Gastrocnemius medialis (tissue), 4 donors: ENCODE measurements at regions not wholly inside any gene's neighbourhood (a gene's known extent, or its start where the extent isn't known, plus 50 kb on each side); places are given as distances from the start of the nearest gene placed in this dataset.

Source experiments
- ATAC-seq, 2 donors: fragments of 150-250 bp; one replicate each; pipeline ENCODE4 v1.9.1; 2016
- DNase-seq, 2 donors: peaks; one replicate each; pipeline ENCODE4 v3.0.0-alpha.2; 2019
- H3K27ac ChIP-seq, 4 donors: fragments of 200-600 bp; sonication (generic); 1 replicate in 1 of 4; 2 replicates in 3 of 4; pipeline ENCODE4 v1.5.1; 2016 to 2018; ENCODE audit warnings: mild to moderate bottlenecking in 2 of 4, moderate library complexity in 1 of 4
- H3K27me3 ChIP-seq, 3 donors: fragments of 200-600 bp; sonication (generic) in 2 of 3; 1 replicate in 1 of 3; 2 replicates in 2 of 3; pipeline versions ENCODE4 v1.5.1 to v1.6.0; 2016 to 2019; ENCODE audit warnings: mild to moderate bottlenecking in 1 of 3, moderate library complexity in 1 of 3
- H3K36me3 ChIP-seq, 2 donors: fragments of 200-600 bp; sonication (generic) in 1 of 2; one replicate each; pipeline ENCODE4 v1.5.1; 2017 to 2018
- H3K4me1 ChIP-seq, 2 donors: fragments of 200-600 bp; sonication (generic) in 1 of 2; one replicate each; pipeline ENCODE4 v1.5.1; 2016 to 2017; ENCODE audit warnings: mild to moderate bottlenecking in 2 of 2
- H3K4me3 ChIP-seq, 4 donors: fragments of 200-600 bp; sonication (generic) in 3 of 4; 1 replicate in 1 of 4; 2 replicates in 3 of 4; pipeline ENCODE4 v1.5.1; 2016 to 2019; ENCODE audit warnings: mild to moderate bottlenecking in 2 of 4
- H3K9me3 ChIP-seq, 3 donors: fragments of 200-600 bp; sonication (generic) in 2 of 3; 1 replicate in 1 of 3; 2 replicates in 2 of 3; pipeline ENCODE4 v1.5.1; 2016 to 2019
- POLR2A ChIP-seq, 2 donors: fragments of 450-650 bp; IDR thresholded peaks; one replicate each; pipeline ENCODE4 v1.6.1; 2017; ENCODE audit warnings: antibody characterized with exemption in 2 of 2, mild to moderate bottlenecking in 2 of 2, moderate library complexity in 2 of 2
- in situ Hi-C, 4 donors: fragments of 200-750 bp; cut with MboI; loops; one replicate each; pipeline versions ENCODE4 v1.15.0 to v1.8.0; 2017; ENCODE audit warnings: low sequenced_read_pairs in 4 of 4
- intact Hi-C: fragments of 100-400 bp; cut with DNase I; formaldehyde crosslinking; loops from one replicate; pipeline ENCODE4 v1.15.1; 2023; ENCODE audit warnings: low total_unique reads
- TF ChIP-seq, protein P1 (sequence below), 5 experiments: fragments of 450-650 bp in 3 of 5; fragments of 200-600 bp in 2 of 5; sonication (generic) in 2 of 5; IDR thresholded peaks in 4 of 5; conservative IDR thresholded peaks in 1 of 5; 1 replicate in 4 of 5; 2 replicates in 1 of 5; pipeline ENCODE4 v1.5.1; 2016 to 2019; ENCODE audit warnings: antibody characterized with exemption in 5 of 5, mild to moderate bottlenecking in 3 of 5, moderate library complexity in 3 of 5

DNA sequence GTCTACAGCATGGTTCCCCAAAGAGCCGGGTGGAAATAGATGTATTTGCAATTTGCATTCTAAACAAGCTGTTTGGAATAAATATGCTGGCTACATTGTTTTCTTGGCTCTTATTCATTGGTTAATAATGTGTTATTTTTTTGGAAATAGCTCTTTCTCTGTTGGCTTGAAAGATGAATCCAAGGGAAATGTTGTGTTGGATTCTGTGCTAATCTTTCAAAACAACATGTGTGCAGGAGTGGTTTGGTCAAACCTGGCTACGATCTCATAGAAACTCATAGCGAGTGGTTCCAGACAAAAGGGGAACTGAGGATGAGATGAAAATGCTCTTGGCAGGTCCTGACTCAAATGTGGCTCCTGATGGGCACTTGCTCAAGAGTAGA lies 63.7 kb upstream of the CXCL14 start:
- Histone ChIP-seq H3K27ac (peak overlapping the region in 2 of 4 donors; percentile 52), H3K27me3 (peaks cover 0 to 3% (median 0%) of the 10 kb centered on the region in 3 donors), H3K36me3 (no peaks in the 10 kb centered on the region), H3K9me3 (no peaks in the 10 kb centered on the region), H3K4me3 (no peak overlapping the region), H3K4me1 (no peaks in the 10 kb centered on the region)
- in situ Hi-C loops: no loop called here
- intact Hi-C loops: no loop called here
- DNase-seq (no peak), ATAC-seq (peak in 1 of 2 donors; percentile 39)
- TF ChIP-seq, protein P1, sequence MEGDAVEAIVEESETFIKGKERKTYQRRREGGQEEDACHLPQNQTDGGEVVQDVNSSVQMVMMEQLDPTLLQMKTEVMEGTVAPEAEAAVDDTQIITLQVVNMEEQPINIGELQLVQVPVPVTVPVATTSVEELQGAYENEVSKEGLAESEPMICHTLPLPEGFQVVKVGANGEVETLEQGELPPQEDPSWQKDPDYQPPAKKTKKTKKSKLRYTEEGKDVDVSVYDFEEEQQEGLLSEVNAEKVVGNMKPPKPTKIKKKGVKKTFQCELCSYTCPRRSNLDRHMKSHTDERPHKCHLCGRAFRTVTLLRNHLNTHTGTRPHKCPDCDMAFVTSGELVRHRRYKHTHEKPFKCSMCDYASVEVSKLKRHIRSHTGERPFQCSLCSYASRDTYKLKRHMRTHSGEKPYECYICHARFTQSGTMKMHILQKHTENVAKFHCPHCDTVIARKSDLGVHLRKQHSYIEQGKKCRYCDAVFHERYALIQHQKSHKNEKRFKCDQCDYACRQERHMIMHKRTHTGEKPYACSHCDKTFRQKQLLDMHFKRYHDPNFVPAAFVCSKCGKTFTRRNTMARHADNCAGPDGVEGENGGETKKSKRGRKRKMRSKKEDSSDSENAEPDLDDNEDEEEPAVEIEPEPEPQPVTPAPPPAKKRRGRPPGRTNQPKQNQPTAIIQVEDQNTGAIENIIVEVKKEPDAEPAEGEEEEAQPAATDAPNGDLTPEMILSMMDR (IDR thresholded peaks at IDR 0.05 in 4 of 5, conservative IDR thresholded peaks at IDR 0.05 in 1 of 5): no peak
- TF ChIP-seq POLR2A (IDR thresholded peaks at IDR 0.05): no peak

DNA sequence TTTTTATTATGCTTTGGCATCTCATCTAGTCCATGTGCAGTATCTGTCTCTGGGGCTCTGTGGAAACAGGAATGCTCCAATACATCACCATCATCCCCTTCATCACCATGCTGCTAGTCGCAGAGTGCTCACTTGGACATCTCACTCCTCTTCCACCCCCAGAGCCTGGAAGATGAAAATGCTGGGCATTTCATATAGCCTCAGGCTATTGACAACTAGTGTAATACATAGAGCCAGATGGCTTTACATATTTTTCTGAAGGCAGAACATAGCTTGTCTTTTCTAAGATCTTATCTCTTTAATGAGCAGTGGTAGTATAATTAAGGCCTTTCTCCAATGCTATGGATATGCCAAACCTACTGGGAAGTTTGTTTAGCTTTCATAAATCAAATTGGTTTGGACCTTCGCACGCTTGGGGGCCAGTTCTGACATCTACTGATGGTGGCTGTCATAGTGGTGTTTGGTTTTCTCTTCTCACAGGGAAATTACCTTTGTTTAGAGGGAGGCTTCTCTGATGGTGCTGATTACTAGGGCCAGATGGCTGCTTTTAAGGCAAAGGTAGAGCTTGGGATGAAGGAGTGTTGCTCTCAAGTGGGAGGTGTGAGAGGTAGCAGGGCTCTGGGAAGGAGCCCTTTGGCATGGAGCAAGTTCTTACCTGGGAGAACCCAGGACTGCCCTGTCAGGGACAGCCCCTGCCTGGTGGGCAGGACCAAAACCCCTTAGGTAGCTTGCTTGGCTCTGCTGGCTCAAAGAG lies 63.1 kb upstream of the CXCL14 start:
- H3K36me3 ChIP-seq: no peaks in the 10 kb centered on the region
- DNase-seq (no peak), ATAC-seq (peak in 1 of 2 donors; percentile 54)
- H3K4me3 ChIP-seq: no peak overlapping the region
- in situ Hi-C loops: no loop called here
- no peaks in the 10 kb centered on the region for H3K9me3 ChIP-seq
- peak overlapping the region in 2 of 4 donors; percentile 52 for H3K27ac ChIP-seq
- intact Hi-C loops: no loop called here
- H3K27me3 ChIP-seq: peaks cover 0 to 3% (median 0%) of the 10 kb centered on the region in 3 donors
- no peak for TF ChIP-seq POLR2A (IDR thresholded peaks at IDR 0.05)
- TF ChIP-seq, protein P1 (IDR thresholded peaks at IDR 0.05 in 4 of 5, conservative IDR thresholded peaks at IDR 0.05 in 1 of 5): no peak
- no peaks in the 10 kb centered on the region for H3K4me1 ChIP-seq

DNA sequence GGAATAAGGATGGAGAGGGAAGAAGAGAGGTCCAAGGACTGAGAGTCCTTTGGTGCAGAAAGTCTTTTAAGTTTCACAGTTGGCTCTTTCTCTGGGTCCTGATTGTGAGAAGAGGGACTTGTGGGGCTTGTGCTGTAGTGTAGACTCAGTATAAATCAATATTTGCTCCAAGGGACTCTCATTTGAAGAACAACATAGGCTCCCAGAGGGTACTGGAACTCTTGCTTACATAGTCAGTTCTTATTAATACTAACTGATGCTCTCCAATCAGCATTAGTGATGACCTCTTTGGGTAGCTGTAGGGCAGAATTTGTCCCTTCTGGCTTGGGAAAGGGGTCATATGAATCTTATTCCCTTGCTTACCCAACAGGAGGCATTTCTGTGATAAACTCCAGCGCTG lies 62.5 kb upstream of the CXCL14 start:
- intact Hi-C loops (no loop called here), in situ Hi-C loops (no loop called here)
- peaks cover 0 to 3% (median 0%) of the 10 kb centered on the region in 3 donors for H3K27me3 ChIP-seq
- peak; percentile 12 to 31 for ATAC-seq
- H3K36me3 ChIP-seq: no peaks in the 10 kb centered on the region
- no peak for DNase-seq
- H3K9me3 ChIP-seq: no peaks in the 10 kb centered on the region
- no peaks in the 10 kb centered on the region for H3K4me1 ChIP-seq
- no peak overlapping the region for H3K27ac ChIP-seq
- TF ChIP-seq, protein P1 (IDR thresholded peaks at IDR 0.05 in 4 of 5, conservative IDR thresholded peaks at IDR 0.05 in 1 of 5): no peak
- no peak for TF ChIP-seq POLR2A (IDR thresholded peaks at IDR 0.05)
- no peak overlapping the region for H3K4me3 ChIP-seq

DNA sequence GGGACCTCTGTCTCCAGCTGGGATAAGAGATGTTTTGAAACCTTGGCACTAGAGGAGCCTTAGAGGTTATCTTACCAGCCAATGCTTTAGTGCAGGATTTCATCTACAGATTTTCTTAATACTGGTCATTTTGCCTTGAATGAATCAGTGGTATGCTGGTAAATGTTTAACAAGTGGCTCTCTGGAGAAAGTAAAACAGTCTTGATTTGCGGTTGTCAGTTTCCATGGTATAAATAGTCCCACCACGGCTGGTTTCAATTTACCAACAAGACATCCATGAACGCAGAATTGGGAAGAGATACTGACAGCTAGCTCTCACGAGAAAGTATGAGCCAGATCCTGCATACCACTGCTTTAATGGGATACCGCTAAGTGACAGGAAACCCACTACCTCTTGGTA lies 56.7 kb upstream of the CXCL14 start:
- Histone ChIP-seq H3K36me3 (no peaks in the 10 kb centered on the region), H3K4me3 (no peak overlapping the region), H3K27me3 (no peaks in the 10 kb centered on the region), H3K9me3 (no peaks in the 10 kb centered on the region), H3K4me1 (no peaks in the 10 kb centered on the region), H3K27ac (no peak overlapping the region)
- TF ChIP-seq POLR2A (IDR thresholded peaks at IDR 0.05): no peak
- TF ChIP-seq, protein P1 (IDR thresholded peaks at IDR 0.05 in 4 of 5, conservative IDR thresholded peaks at IDR 0.05 in 1 of 5): no peak
- intact Hi-C loops: no loop called here
- DNase-seq (no peak), ATAC-seq (no peak)
- in situ Hi-C loops: no loop called here
